PC-9 (cell line): ENCODE measurements at regions not wholly inside any gene's neighbourhood (a gene's known extent, or its start where the extent isn't known, plus 50 kb on each side); places are given as distances from the start of the nearest gene placed in this dataset.

ENCODE experiments used
- EZH2 ChIP-seq: fragments of 200-600 bp; sonication (generic); IDR thresholded peaks from 2 replicates; pipeline ENCODE4 v1.8.0; 2017; ENCODE audit warnings: antibody characterized with exemption, low read depth
- TF ChIP-seq, protein P1 (sequence below): fragments of 200-600 bp; sonication (generic); conservative IDR thresholded peaks from 2 replicates; pipeline ENCODE4 v1.6.1; 2017; ENCODE audit warnings: mixed run types, antibody characterized with exemption, mild to moderate bottlenecking, moderate library complexity

DNA sequence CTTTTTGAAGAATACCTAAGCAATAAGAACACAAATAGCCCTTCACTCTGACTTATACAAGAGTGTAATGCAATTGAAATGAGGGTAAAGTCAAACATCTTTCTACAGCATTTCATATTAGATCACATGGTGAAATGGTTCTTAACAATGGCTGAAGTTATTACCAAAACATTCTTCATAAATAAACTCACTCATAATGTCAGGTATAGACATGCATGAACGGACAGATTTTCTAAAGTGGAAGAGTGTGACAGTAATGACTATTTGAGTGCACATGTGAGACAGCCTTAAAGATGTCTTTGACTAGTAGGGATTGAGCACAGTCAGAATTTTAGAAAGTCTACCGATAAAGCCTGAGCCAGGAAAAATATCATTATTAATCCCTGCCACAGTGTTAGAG, 471.0 kb downstream of the ZPLD1 start:
- no peak for TF ChIP-seq EZH2
- TF ChIP-seq, protein P1, sequence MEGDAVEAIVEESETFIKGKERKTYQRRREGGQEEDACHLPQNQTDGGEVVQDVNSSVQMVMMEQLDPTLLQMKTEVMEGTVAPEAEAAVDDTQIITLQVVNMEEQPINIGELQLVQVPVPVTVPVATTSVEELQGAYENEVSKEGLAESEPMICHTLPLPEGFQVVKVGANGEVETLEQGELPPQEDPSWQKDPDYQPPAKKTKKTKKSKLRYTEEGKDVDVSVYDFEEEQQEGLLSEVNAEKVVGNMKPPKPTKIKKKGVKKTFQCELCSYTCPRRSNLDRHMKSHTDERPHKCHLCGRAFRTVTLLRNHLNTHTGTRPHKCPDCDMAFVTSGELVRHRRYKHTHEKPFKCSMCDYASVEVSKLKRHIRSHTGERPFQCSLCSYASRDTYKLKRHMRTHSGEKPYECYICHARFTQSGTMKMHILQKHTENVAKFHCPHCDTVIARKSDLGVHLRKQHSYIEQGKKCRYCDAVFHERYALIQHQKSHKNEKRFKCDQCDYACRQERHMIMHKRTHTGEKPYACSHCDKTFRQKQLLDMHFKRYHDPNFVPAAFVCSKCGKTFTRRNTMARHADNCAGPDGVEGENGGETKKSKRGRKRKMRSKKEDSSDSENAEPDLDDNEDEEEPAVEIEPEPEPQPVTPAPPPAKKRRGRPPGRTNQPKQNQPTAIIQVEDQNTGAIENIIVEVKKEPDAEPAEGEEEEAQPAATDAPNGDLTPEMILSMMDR, result no peak
